Retina (tissue), 1 donor: ENCODE measurements at regions not wholly inside any gene's neighbourhood (a gene's known extent, or its start where the extent isn't known, plus 50 kb on each side); places are given as distances from the start of the nearest gene placed in this dataset.
"Not testable (repeated sequence)": the region's sequence is repeated elsewhere in the genome, so short reads cannot be mapped to it uniquely, and the experiment has no call there.

Experiments used
- DNase-seq: peaks from one replicate; pipeline ENCODE4 v3.0.0-alpha.2; 2016

DNA sequence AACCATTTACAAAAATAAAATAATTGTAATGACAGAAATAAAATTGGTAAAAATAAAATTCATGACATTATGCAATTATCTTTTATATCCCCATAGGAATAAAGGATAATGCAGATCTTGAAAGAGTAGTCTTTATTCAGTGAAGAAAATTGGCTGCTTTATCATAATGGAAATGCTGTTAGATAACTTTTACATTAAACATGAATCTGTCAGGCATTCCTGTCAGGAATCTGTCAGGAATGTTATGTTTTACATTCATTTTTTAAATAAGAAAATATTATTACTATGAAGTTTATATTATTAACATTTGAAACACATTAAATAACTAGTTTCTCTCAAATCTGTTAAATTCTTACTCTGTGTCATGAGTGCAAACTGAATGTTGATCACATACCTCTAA lies 1024.7 kb upstream of the TMEFF2 start:
- no peak for DNase-seq

DNA sequence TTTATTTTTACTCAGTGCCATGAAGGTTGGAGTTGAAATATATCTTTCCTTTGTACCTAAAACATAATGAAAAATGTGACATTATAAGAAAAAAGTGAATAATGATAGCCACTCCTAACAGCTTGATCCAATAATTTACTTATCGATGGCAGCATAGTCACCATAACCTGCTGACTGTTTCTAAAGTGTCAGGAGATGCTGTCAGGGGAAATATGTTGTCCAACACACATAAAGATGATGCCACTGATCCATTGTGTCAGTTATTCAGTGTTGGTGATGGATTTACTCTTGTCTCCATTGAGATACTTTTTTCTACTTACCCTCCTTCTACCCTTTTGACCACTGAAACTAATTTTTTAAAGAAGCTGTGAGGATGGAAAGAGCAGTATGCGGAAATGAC lies 1006.9 kb upstream of the TMEFF2 start:
- no peak for DNase-seq

DNA sequence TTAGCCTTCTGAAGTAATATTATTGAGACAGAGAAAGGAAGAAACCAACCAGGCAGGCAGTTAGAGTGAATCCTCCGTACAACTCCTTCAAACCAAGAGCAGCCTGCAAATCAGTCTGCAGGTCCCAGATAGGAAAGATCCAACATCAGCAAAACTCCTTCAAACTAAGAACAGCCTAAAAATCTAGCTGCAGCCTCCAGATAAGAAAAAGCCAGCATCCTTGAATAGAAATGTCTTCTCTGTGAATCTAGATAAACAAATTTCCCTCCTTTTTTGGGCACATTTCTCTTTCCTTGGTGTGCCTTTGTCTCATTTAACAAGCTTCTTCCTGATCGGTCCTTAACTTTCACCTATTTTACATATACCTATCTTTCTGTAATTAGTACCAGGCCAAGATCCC lies 1004.6 kb upstream of the TMEFF2 start:
- DNase-seq, result no peak

DNA sequence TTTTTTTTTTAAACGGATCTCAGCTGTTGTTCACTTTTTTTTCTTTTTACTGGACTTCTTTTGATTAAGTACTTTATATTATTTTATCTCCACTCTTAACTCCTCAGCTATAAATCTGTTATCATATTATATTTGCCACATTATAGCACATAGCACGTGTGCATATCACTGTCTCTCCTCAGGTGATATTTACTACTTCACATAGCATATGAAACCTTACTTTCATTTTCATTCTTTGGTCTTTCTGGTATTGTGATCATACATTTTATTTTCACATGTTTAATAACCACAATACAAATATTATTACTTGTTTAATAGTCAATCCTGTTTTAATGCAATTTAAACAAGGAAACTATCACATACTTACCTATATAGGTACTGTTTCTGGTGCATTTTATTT lies 993.1 kb upstream of the TMEFF2 start:
- DNase-seq, result no peak

DNA sequence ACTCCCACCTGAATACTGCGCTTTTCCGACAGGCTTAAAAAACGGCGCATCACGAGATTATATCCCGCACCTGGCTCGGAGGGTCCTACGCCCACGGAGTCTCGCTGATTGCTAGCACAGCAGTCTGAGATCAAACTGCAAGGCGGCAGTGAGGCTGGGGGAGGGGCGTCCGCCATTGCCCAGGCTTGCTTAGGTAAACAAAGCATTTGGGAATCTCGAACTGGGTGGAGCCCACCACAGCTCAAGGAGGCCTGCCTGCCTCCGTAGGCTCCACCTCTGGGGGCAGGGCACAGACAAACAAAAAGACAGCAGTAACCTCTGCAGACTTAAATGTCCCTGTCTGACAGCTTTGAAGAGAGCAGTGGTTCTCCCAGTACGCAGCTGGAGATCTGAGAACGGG lies 976.2 kb upstream of the TMEFF2 start:
- not testable (repeated sequence) for DNase-seq

DNA sequence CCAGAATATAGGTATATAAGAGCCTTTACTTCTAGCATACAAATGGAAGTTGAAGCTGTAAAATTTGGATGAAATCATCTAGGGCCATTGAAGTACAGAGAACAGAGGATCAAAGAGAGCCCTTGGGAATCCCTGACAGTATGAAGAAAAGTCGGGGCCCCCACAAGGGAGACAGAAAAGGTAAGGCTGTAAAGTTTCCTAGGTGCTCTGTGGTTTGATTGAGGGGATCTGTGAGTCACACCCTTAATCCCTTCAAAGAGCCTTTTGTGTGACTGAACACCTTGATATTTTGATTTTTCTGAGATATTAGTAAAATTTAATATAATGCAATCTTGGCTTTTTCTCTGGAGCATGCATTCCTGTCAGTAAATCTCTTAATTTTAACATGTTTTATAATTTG lies 961.7 kb upstream of the TMEFF2 start:
- DNase-seq, result no peak

DNA sequence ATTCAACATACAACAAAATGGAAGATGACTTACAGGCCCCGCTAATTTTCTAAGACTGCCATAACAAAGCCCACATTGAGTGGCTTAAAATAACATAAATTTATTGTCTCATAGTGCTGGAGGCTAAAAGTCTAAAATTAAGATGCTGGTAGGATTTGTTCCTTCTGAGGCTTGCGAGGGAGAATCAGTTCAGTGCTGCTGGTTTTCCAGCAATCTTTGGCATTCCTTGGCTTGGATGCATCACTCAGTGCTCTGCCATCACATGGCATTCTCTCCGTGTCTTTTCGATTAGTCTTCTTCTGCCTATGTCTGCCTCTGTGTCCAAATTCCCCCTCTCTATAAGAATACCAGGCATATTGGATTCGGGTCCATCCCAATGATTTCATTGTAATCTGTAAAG lies 959.3 kb upstream of the TMEFF2 start:
- no peak for DNase-seq

DNA sequence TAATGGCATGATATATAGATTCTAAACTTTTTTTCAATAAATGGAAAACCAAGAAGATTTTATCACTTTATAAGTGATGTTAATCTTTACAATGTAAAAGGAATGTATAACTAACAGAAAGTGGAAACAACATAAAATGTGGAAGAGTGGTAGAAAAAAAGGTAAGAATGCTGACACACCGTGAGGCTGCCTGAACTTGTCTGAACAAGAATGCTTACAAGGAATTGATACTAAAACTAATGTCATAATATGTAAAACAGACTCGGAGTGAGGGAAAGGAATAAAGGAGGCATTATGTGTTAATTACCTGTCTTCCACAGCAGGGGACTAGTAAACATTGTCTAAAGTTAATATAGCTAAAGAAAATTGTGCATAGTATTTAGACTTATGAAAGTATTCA lies 958.8 kb upstream of the TMEFF2 start:
- no peak for DNase-seq

DNA sequence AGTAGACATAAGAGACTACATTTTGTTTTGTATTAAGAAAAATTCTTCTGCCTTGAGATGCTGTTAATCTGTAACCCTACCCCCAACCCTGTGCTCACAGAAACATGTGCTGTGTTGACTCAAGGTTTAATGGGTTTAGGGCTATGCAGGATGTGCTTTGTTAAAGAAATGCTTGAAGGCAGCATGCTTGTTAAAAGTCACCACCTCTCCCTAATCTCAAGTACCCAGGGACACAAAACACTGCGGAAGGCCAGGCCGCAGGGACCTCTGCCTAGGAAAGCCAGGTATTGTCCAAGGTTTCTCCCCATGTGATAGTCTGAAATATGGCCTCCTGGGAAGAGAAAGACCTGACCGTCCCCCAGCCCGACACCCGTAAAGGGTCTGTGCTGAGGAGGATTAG lies 947.7 kb upstream of the TMEFF2 start:
- DNase-seq, result not testable (repeated sequence)

DNA sequence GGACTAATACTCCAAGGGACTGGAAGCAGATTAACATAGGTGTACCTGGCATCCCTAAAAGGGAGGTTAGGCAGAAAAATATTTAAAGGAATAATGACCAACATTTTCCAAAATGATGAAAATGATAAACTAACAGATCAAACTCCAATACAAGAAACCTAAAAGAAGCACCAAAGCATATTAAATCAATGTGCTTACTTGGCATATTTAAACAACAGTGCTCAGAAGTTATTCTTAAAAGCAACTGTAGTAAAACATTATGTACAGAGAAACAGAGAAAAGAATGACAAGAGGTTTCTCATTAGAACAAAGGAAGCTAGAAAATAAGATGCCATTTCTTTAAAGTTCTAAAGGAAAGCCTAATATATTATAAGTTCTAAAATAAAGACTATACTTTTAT lies 947.3 kb upstream of the TMEFF2 start:
- no peak for DNase-seq

DNA sequence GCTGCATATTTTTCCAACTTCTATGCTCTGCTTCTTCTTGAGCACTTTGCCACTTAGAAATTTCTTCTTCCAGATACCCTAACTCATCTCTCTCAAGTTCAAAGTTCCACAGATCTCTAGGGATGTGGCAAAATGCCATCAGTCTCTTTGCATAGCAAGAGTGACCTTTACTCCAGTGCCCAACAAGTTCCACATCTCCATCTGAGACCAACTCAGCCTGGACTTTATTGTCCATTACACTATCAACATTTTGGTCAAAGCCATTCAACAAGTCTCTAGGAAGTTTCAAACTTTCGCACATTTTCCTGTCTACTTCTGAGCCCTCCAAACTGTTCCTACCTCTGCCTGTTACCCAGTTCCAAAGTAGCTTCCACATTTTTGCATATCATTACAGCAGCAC lies 946.2 kb upstream of the TMEFF2 start:
- not testable (repeated sequence) for DNase-seq

DNA sequence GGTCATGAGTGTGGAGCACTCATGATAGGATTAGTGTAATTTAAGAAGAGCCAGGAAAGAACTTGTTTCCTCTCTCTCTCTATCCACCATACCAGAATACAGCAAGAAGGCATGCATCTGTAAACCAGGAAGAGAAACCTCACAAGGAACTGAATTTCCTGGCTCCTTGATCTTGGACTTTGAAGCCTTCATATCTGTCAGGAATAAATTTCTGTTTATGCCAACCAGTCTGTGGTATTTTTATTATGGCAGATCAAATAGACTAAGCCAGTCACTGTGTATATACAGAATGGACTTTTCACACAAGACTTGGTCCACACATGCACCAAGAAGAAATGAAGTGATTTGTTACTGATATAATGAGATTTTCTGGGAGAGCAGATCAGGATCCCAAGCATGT lies 930.1 kb upstream of the TMEFF2 start:
- no peak for DNase-seq

DNA sequence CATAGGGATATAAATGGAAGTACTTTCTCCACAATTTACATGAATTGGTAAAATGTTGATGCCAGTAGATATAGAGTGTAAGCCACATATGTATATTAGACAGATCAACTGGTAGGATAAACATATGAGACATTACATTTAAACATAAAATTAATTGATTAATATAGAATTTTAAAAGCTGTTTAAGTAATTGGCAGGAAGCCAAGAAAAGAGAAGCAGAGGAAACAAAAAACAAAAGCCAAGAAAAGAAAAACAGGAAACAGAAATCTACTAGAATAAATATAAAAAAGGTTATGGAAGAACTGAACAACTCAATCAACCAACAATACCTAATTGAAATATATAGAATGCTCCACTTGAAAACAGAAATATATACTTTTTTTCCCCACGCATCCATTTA lies 920.1 kb upstream of the TMEFF2 start:
- DNase-seq, result no peak

DNA sequence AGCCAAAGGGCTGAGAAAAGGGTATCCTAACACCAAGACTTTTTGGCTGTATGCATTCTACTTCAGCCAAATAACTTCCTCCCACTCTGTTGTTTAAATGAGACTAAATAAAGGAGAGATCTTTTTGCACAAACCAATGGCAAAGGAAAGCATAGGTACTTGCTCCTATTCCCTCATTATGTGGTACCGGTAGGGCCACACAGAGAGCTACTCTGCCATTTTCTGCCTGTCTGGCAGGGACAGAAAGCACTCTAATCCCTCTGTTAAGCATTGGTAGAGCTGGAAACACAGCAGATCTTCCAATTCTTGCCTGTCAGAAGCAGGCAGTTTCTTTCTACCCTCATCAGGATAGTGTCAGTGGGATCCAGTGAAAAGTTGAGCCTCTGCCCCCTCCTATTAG lies 918.3 kb upstream of the TMEFF2 start:
- DNase-seq, result no peak

DNA sequence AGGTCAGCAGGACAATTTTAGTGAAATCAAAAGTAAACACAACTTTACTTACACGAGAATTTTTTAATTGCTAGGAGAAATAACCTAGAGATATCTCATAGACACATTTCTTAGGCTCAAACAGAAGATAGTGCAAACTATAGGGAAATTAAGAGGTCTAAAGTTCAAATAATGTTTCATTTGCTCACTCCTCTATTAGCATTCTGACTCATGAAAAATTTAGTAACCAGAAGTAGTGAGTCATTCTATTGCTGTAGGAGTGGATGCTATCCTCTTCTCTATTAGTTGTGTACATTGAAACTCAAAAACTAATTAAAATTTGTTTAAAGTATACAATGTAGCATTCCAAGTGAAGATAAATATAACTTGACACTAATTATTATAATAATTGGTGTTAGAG lies 908.3 kb upstream of the TMEFF2 start:
- DNase-seq, result no peak

DNA sequence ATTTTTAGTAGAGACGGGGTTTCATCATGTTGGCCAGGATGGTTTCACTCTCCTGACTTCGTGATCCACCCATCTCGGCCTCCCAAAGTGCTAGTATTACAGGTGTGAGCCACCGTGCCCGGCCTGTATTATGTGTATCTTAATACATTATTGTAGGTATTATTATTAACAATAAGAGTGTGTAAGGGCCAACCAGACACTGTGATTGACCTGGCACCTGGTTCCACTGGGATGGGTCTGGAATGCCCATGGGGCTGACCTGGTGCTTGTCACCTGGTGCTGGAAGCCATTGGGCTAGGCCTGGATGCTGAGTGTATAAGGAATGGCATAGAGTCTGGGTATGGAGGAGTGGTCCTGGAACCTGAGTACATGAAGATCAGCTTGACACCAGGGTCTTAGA lies 906.9 kb upstream of the TMEFF2 start:
- DNase-seq, result no peak

DNA sequence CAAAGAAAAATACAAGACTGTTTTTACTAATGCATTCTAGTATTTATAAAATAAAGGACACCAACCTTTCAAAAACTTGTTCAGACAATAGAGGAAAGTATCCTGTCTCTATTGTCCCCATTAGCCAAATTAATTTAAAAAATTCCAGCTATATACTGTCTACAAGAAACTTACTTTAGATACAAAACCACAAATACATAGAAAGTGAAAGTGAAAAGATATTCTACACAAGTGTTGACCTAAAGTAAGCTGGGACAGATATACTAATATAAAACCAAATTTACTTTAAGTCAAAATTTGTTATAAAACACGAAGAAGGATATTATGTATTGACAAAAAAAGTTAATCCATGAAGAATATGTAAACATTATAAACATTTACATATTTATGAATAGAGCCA lies 893.3 kb upstream of the TMEFF2 start:
- DNase-seq, result no peak

DNA sequence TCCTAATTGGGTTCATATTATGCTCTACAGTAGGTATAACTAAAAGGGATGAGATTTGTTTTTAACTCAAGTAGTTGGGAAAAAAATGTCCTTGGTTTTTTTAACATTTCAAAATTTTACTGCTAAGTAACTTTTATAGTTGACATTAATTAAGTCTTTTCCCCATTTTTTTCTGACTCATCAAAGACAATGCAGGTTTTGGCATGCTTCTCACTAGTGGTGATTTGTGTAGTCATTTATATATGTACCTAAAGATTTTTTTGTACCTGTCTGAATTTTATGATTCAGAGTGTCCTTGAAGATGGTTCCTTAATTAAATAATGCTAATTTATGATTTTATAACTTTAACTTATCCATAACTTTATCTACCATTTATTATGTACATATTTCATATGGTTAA lies 882.3 kb upstream of the TMEFF2 start:
- no peak for DNase-seq

DNA sequence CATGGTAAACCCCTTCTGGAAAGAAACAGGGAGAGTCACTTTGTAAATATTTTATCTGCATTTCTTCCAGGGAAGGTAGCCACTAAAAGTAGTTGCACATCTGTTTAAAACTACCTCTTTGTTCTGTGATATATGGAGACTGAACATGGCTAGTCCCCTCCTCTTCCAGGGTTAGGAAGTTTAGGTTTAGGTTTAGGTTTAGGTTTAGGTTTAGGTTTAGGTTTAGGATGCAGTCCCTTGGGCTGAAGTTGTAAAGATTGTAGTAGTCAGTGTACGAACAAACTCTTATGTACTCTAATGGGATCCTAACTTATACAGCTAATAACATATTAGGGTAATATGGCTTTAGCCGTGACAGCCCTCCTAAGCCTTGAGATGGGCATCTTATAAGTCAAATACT lies 880.2 kb upstream of the TMEFF2 start:
- no peak for DNase-seq

DNA sequence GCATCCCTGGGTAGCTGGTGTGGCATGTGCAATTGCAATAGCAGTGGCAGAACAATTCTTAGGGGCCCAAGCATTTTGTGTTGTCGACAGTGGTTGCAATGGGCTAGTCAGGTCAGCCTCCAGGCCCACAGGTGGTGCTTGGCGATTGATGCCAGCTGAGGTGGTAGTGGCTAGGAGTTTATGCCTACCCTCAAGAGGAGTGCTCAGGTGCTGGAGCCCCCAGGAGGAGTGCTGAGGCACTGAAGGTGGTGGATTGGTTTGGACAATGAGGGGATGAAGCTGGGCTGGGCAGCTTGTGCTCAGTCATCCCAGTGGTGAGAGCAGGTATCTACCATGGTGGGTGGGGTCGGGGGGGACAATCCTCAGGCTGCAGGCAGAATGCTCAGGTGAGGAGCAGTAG lies 877.9 kb upstream of the TMEFF2 start:
- no peak for DNase-seq

DNA sequence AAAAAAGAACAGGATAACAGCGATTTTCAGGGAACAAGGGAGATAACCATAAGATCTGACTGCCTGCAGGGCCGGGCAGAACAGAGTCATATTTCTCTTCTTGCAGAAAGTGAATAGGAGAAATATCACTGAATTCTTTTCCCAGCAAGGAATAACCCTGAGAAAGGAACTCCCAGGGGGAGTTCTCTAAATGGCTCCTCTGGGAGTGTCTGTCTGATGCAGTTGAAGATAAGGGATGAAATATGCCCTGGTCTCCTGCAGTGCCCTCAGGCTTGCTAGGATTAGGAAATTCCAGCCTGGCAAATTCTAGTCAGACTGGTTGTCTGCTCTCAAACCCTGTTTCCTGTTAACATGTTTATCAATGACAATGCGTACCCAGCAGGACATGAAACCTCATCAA lies 830.8 kb upstream of the TMEFF2 start:
- DNase-seq, result not testable (repeated sequence)

DNA sequence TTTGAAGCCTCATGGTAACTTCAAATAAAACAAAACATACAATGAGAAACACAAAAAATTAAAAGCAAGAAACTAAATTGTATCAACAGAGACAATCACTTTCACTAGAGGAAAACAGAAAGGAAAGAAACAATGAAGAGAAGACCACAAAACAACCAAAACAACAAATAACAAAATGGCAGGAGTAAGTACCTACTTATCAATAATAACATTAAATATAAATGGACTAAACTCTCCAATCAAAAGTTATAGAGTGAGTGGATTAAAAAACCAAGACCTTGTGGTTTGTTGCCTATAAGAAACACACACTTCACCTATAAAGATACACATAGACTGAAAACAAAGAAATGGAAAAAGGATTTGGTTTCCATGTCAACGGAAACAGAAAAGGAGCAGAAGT lies 830.1 kb upstream of the TMEFF2 start:
- DNase-seq, result no peak

DNA sequence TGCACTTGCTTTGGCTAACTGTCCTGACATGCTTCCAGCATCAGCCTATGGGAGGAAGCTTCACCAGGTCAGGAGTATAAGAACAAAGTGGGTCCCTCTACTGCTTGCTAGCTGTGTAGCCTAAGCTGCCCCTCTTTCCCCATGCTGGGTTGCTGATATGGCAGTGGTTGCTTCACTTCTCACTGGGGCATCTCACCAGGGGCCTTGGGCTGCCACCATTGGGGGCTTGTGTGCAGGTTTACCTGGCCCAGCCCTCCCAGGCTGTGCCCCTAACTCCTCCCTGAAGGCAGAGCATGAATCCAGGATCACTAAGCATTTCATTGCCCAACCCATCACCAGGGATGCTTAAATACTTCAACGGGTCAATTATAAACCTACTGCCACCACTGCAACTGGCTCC lies 817.1 kb upstream of the TMEFF2 start:
- no peak for DNase-seq

DNA sequence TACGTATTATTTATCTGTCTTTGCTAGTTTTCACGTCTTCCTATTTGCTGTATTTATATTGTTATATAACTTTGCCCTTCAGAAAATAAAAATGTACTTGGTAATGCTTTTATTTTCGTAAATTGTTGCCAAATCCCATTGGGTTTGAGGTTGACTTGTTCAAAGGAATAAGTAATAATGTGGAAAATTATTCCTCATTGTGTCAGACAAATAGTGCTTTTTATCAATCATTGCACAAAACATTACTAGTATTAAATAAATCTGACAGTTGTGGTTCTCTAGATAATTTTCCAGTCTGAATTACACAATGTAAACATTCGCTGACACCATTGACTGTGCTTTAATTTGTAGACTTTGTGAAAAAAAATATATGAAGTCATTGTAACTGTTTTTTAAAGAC lies 798.3 kb upstream of the TMEFF2 start:
- DNase-seq, result no peak

DNA sequence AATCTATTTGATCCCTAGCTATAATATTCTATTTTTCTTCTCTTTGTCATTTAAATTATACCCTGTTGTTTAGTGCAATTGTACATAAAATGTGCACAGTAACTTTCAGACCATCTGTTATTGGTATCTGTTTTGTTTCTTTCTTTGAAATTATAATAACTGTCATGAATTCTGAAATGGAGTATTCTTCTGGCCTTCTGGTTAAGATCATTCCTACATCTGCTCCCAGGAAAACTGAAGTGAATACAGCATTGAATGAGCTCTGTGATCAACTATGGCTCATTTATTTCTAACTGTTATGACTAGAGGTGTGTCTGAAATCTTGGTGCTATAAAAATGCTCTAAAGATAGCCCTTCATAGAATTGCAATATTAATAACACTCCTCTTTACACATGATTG lies 788.4 kb upstream of the TMEFF2 start:
- DNase-seq, result no peak

DNA sequence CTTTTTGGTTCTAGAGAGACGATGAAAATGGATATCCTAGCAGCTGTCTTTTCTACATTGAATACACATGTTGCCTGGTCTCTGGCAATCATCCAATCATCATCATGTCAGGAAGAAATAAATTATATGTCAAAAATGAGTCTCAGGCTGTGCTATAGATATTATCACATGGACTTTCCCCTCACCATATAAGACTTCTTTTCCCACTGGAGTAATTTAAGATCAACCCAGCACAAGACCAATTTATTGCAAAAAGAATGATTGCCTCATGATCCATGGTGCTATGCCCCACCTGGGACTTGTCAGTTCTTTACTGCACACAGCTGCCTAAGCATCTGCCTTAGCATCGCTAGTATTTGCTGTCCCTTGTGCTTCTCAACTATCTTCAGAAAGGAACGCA lies 783.7 kb upstream of the TMEFF2 start:
- no peak for DNase-seq
